ENCODE measurements at regions not wholly inside any gene's neighbourhood (a gene's known extent, or its start where the extent isn't known, plus 50 kb on each side); places are given as distances from the start of the nearest gene placed in this dataset.

DNA sequence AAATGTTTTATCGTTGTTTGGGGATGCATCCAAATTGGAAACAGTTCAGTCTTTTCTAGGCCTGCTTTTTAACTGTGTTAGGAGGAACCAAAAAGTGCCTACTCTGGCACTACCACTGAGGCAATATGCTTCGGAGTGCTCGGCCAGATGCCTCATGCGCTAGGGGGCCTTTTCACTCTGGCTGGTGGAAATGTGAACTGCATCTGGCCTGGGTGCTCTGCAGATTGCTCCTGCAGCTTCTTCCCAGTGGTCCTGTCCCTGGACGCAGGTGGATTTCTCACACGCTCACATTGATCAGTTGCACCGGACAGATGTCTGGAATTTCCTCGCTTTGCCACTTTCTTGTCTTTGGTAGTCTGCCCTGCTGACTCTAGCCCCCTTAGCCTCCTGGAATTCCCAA lies 330.2 kb upstream of the FMN2 start:
- H3K9me3 ChIP-seq (ENCODE audit: control insufficient read depth, low read depth, low read length), result no peaks in the 10 kb centered on the region
- TF ChIP-seq EZH2 (IDR thresholded peaks at IDR 0.05; ENCODE audit: low read length) (no peak), CTCF (optimal IDR thresholded peaks at IDR 0.05 in 1 of 3, IDR thresholded peaks at IDR 0.05 in 1 of 3, conservative IDR thresholded peaks at IDR 0.05 in 1 of 3; ENCODE audit: extremely low read depth in 1 of 3, insufficient read depth in 2 of 3, low read length in 3 of 3) (no peak)
- DNase-seq (ENCODE audit: low read depth, low spot score) (no peak), FAIRE-seq (no peak)
- no peak overlapping the region for H3K4me3 ChIP-seq (ENCODE audit: control insufficient read depth in 2 of 3, extremely low read depth in 1 of 3, insufficient read depth in 2 of 3, low read depth in 1 of 3, low read length in 3 of 3)
- no peak overlapping the region for H3K27ac ChIP-seq (ENCODE audit: control insufficient read depth, insufficient read depth, low read length)
- no peaks in the 10 kb centered on the region for H3K9me1 ChIP-seq (ENCODE audit: control insufficient read depth, extremely low read depth, insufficient read depth, low read length)
- H3K79me2 ChIP-seq (ENCODE audit: control insufficient read depth, insufficient read depth, low read length), result no peaks in the 10 kb centered on the region
- no peaks in the 10 kb centered on the region for H3K4me1 ChIP-seq (ENCODE audit: control insufficient read depth, extremely low read depth, insufficient read depth, low read length)
- no peak overlapping the region for H2AFZ ChIP-seq (ENCODE audit: control insufficient read depth, low read length)
- dilution Hi-C loops (cut with MboI; ENCODE audit: extremely low pct_ligation_motif_present, low sequenced_read_pairs), result no loop called here
- H3K27me3 ChIP-seq (ENCODE audit: control insufficient read depth, extremely low read depth, insufficient read depth, low read length), result no peaks in the 10 kb centered on the region
- H3K36me3 ChIP-seq (ENCODE audit: control insufficient read depth in 2 of 2, extremely low read depth in 1 of 2, insufficient read depth in 2 of 2, low read length in 2 of 2), result no peaks in the 10 kb centered on the region
- no peak overlapping the region for H3K4me2 ChIP-seq (ENCODE audit: control insufficient read depth, extremely low read depth, insufficient read depth, low read depth, low read length)
- H4K20me1 ChIP-seq (ENCODE audit: control insufficient read depth, extremely low read depth, insufficient read depth, low read length), result no peaks in the 10 kb centered on the region
- H3K9ac ChIP-seq (ENCODE audit: control insufficient read depth, extremely low read depth, insufficient read depth, low read length), result no peak overlapping the region

GRCh38 chr1:239763850-239764249 lies 327.8 kb upstream of the FMN2 start:
- Histone ChIP-seq H3K9ac (ENCODE audit: control insufficient read depth, extremely low read depth, insufficient read depth, low read length) (no peak overlapping the region), H3K4me1 (ENCODE audit: control insufficient read depth, extremely low read depth, insufficient read depth, low read length) (no peaks in the 10 kb centered on the region), H3K4me2 (ENCODE audit: control insufficient read depth, extremely low read depth, insufficient read depth, low read depth, low read length) (no peak overlapping the region), H3K36me3 (ENCODE audit: control insufficient read depth in 2 of 2, extremely low read depth in 1 of 2, insufficient read depth in 2 of 2, low read length in 2 of 2) (no peaks in the 10 kb centered on the region), H3K27me3 (ENCODE audit: control insufficient read depth, extremely low read depth, insufficient read depth, low read length) (no peaks in the 10 kb centered on the region), H3K4me3 (ENCODE audit: control insufficient read depth in 2 of 3, extremely low read depth in 1 of 3, insufficient read depth in 2 of 3, low read depth in 1 of 3, low read length in 3 of 3) (no peak overlapping the region), H3K27ac (ENCODE audit: control insufficient read depth, insufficient read depth, low read length) (no peak overlapping the region), H3K9me3 (ENCODE audit: control insufficient read depth, low read depth, low read length) (no peaks in the 10 kb centered on the region), H2AFZ (ENCODE audit: control insufficient read depth, low read length) (no peak overlapping the region), H4K20me1 (ENCODE audit: control insufficient read depth, extremely low read depth, insufficient read depth, low read length) (no peaks in the 10 kb centered on the region), H3K9me1 (ENCODE audit: control insufficient read depth, extremely low read depth, insufficient read depth, low read length) (no peaks in the 10 kb centered on the region), H3K79me2 (ENCODE audit: control insufficient read depth, insufficient read depth, low read length) (no peaks in the 10 kb centered on the region)
- TF ChIP-seq CTCF (optimal IDR thresholded peaks at IDR 0.05 in 1 of 3, IDR thresholded peaks at IDR 0.05 in 1 of 3, conservative IDR thresholded peaks at IDR 0.05 in 1 of 3; ENCODE audit: extremely low read depth in 1 of 3, insufficient read depth in 2 of 3, low read length in 3 of 3) (no peak), EZH2 (IDR thresholded peaks at IDR 0.05; ENCODE audit: low read length) (no peak)
- FAIRE-seq (no peak), DNase-seq (ENCODE audit: low read depth, low spot score) (no peak)
- dilution Hi-C loops (cut with MboI; ENCODE audit: extremely low pct_ligation_motif_present, low sequenced_read_pairs), result no loop called here

Measured in keratinocyte (primary cell).